GM12878 (cell line): ENCODE measurements at regions not wholly inside any gene's neighbourhood (a gene's known extent, or its start where the extent isn't known, plus 50 kb on each side); places are given as distances from the start of the nearest gene placed in this dataset.

Experiments used
- ATAC-seq: fragments of 200-7000 bp; cut with Tn5 transposase; 3 replicates; pipeline ENCODE4 v1.9.1; 2020; ENCODE audit warnings: mild to moderate bottlenecking, moderate library complexity
- BruUV-seq: library from RNA; stranded (reverse); fragments of 400-500 nt; replicated peaks from 2 replicates; lab custom pipeline; 2021; lab: Mats Ljungman, UMichigan
- CTCF ChIA-PET: fragments of 300-600 bp; sonication (Branson Sonifier 250); formaldehyde crosslinking; extraction: SDS; loops from one replicate; lab custom pipeline; 2021; ENCODE audit warnings: inconsistent platforms; lab: Yijun Ruan, JAX
- POLR2A ChIA-PET: fragments of 350-600 bp; formaldehyde crosslinking; extraction: SDS; loops from one replicate; lab custom pipeline; 2021; ENCODE audit warnings: inconsistent platforms; lab: Charles Lee
- RAD21 ChIA-PET: fragments of 300-600 bp; sonication (Branson Sonifier 250); formaldehyde crosslinking; loops from one replicate; lab custom pipeline; 2023; ENCODE audit warnings: antibody characterized with exemption; ENCODE audit not compliant: unreplicated experiment; lab: Charles Lee
- SMC1A ChIA-PET: fragments of 300-600 bp; sonication (Branson Sonifier 250); formaldehyde crosslinking; loops from one replicate; lab custom pipeline; 2023; ENCODE audit not compliant: unreplicated experiment, uncharacterized antibody; lab: Charles Lee
- DNase-seq: peaks from one replicate; pipeline ENCODE4 v3.0.0-alpha.2; 2011; ENCODE audit warnings: low read depth, low spot score
- FAIRE-seq: peaks from 3 replicates; lab custom pipeline; 2011; peaks lifted over from hg19 to GRCh38; lab: Jason Lieb, UNC
- H2AFZ ChIP-seq: 2 replicates; pipeline ENCODE4 v1.6.0; 2011; ENCODE audit warnings: low read depth, low read length, control low read depth; ENCODE audit not compliant: control insufficient read depth
- H3K27ac ChIP-seq: 2 replicates; pipeline ENCODE4 v1.5.1; 2011; ENCODE audit warnings: control low read depth; ENCODE audit not compliant: control insufficient read depth, insufficient read depth
- H3K27me3 ChIP-seq, 2 experiments: replicated peaks in 1 of 2; 2 replicates each; pipeline versions ENCODE4 v1.6.0 to v1.6.1; 2011; ENCODE audit warnings: low read length in 1 of 2; ENCODE audit not compliant: control insufficient read depth in 2 of 2, insufficient read depth in 2 of 2
- H3K36me3 ChIP-seq, 2 experiments: 2 replicates each; pipeline ENCODE4 v1.5.1; 2011; ENCODE audit warnings: low read length in 1 of 2; ENCODE audit not compliant: control insufficient read depth in 2 of 2, insufficient read depth in 2 of 2
- H3K4me1 ChIP-seq: 2 replicates; pipeline ENCODE4 v1.6.1; 2011; ENCODE audit warnings: mild to moderate bottlenecking, low read length, moderate library complexity, mixed read lengths; ENCODE audit not compliant: control insufficient read depth, insufficient read depth
- H3K4me2 ChIP-seq: 2 replicates; pipeline ENCODE4 v1.6.0; 2011; ENCODE audit warnings: control low read depth; ENCODE audit not compliant: control insufficient read depth, insufficient read depth
- H3K4me3 ChIP-seq: fragments of 200-600 bp; sonication (generic); 2 replicates; pipeline ENCODE4 v1.5.1; 2016
- H3K79me2 ChIP-seq: 2 replicates; pipeline ENCODE4 v1.6.0; 2011; ENCODE audit warnings: low read length; ENCODE audit not compliant: control insufficient read depth, insufficient read depth
- H3K9ac ChIP-seq: 2 replicates; pipeline ENCODE4 v1.8.0; 2011; ENCODE audit warnings: low read length, control low read depth, mixed read lengths; ENCODE audit not compliant: control insufficient read depth, insufficient read depth
- H3K9me3 ChIP-seq: replicated peaks from 3 replicates; pipeline ENCODE4 v1.5.1; 2011; ENCODE audit warnings: mild to moderate bottlenecking, low read length; ENCODE audit not compliant: control insufficient read depth, insufficient read depth
- H4K20me1 ChIP-seq: 2 replicates; pipeline ENCODE4 v1.6.0; 2011; ENCODE audit not compliant: control insufficient read depth, insufficient read depth
- ATF3 ChIP-seq: IDR thresholded peaks from 2 replicates; pipeline ENCODE4 v1.6.1; 2011; ENCODE audit warnings: low read depth, mild to moderate bottlenecking, low read length, moderate library complexity, borderline replicate concordance; ENCODE audit errors: extremely low read depth
- BHLHE40 ChIP-seq, 2 experiments: fragments of 450-650 bp in 1 of 2; IDR thresholded peaks; 2 replicates each; pipeline ENCODE4 v1.6.1; 2011 to 2017; ENCODE audit warnings: low read depth in 2 of 2, borderline replicate concordance in 1 of 2, improper control_type of control experiment in 1 of 2, low read length in 1 of 2, mild to moderate bottlenecking in 1 of 2
- CBX3 ChIP-seq: fragments of 200-600 bp; sonication (generic); IDR thresholded peaks from 2 replicates; pipeline ENCODE4 v1.6.1; 2016; ENCODE audit warnings: low read depth, borderline replicate concordance
- E4F1 ChIP-seq: fragments of 450-650 bp; IDR thresholded peaks from 2 replicates; pipeline ENCODE4 v1.6.1; 2018; ENCODE audit warnings: borderline replicate concordance, mild to moderate bottlenecking; ENCODE audit not compliant: partially characterized antibody
- MEF2A ChIP-seq: IDR thresholded peaks from 2 replicates; pipeline ENCODE4 v1.6.1; 2011; ENCODE audit warnings: low read depth, mild to moderate bottlenecking, low read length, moderate library complexity; ENCODE audit not compliant: insufficient read depth
- NFIC ChIP-seq: IDR thresholded peaks from 2 replicates; pipeline ENCODE4 v1.6.1; 2012; ENCODE audit warnings: low read depth, mild to moderate bottlenecking, inconsistent platforms, low read length, moderate library complexity
- NFYA ChIP-seq: IDR thresholded peaks from 2 replicates; pipeline ENCODE4 v1.6.1; 2011; ENCODE audit warnings: low read depth, mild to moderate bottlenecking, low read length, improper control_type of control experiment, borderline replicate concordance
- NR2C1 ChIP-seq: fragments of 450-650 bp; IDR thresholded peaks from 2 replicates; pipeline ENCODE4 v1.6.1; 2017; ENCODE audit warnings: antibody characterized with exemption, mild to moderate bottlenecking, moderate library complexity
- NRF1 ChIP-seq: conservative IDR thresholded peaks from 2 replicates; pipeline ENCODE4 v1.6.1; 2011; ENCODE audit warnings: mild to moderate bottlenecking, low read depth, low read length, improper control_type of control experiment
- PKNOX1 ChIP-seq: fragments of 450-650 bp; IDR thresholded peaks from 2 replicates; pipeline ENCODE4 v1.6.1; 2016; ENCODE audit warnings: mild to moderate bottlenecking
- PML ChIP-seq: IDR thresholded peaks from 2 replicates; pipeline ENCODE4 v1.6.1; 2012; ENCODE audit warnings: low read length, inconsistent platforms
- RAD21 ChIP-seq: IDR thresholded peaks from 2 replicates; pipeline ENCODE4 v1.6.1; 2011; ENCODE audit warnings: mild to moderate bottlenecking, low read depth, low read length, moderate library complexity; ENCODE audit not compliant: insufficient read depth
- RB1 ChIP-seq: fragments of 450-650 bp; formaldehyde crosslinking; IDR thresholded peaks from 2 replicates; pipeline ENCODE4 v1.6.1; 2017; ENCODE audit warnings: mild to moderate bottlenecking, borderline replicate concordance
- YBX1 ChIP-seq: fragments of 450-650 bp; IDR thresholded peaks from 2 replicates; pipeline ENCODE4 v1.6.1; 2016; ENCODE audit warnings: antibody characterized with exemption
- ZBTB40 ChIP-seq: fragments of 450-650 bp; IDR thresholded peaks from 2 replicates; pipeline ENCODE4 v1.6.1; 2016; ENCODE audit warnings: mild to moderate bottlenecking, moderate library complexity, borderline replicate concordance
- ZNF622 ChIP-seq: fragments of 450-650 bp; IDR thresholded peaks from 2 replicates; pipeline ENCODE4 v1.6.1; 2017; ENCODE audit warnings: mild to moderate bottlenecking, inconsistent platforms
- WGBS: methylation state at CpG from one replicate; pipeline ENCODE4 v1.1.6; 2016; ENCODE audit warnings: low lambda C conversion rate; ENCODE audit not compliant: insufficient replicate concordance, insufficient coverage; ENCODE audit errors: missing lambda C conversion rate; 5-methylcytosine and 5-hydroxymethylcytosine counted together
- in situ Hi-C: fragments of 300-500 bp; cut with MboI; formaldehyde crosslinking; loops from 9 replicates; pipeline ENCODE4 v1.14.3; 2018; ENCODE audit warnings: mixed read lengths
- intact Hi-C: fragments of 100-400 bp; cut with micrococcal nuclease; formaldehyde crosslinking; loops from one replicate; pipeline ENCODE4 v1.14.2; 2022; ENCODE audit not compliant: unreplicated experiment

- TF ChIP-seq PKNOX1 (no peak), ZNF622 (no peak), RAD21 (no peak), PML (no peak), ZBTB40 (no peak), ATF3 (no peak), MEF2A (no peak), NRF1 (no peak), CBX3 (no peak), NFIC (no peak), RB1 (no peak), NR2C1 (no peak), BHLHE40 (IDR thresholded peaks at IDR 0.05; ENCODE audit: borderline replicate concordance in 1 of 2, low read depth in 2 of 2, low read length in 1 of 2) (no peak), YBX1 (no peak), E4F1 (no peak), NFYA (no peak)
- Histone ChIP-seq H3K9me3 (no peaks in the 10 kb centered on the region; the same call in 1 of the 3 replicates), H3K4me2 (no peak overlapping the region), H2AFZ (no peak overlapping the region), H3K27ac (no peak overlapping the region), H3K9ac (no peak overlapping the region), H3K4me3 (no peak overlapping the region), H3K4me1 (no peaks in the 10 kb centered on the region), H3K79me2 (no peaks in the 10 kb centered on the region), H4K20me1 (no peaks in the 10 kb centered on the region), H3K27me3 (no peaks in the 10 kb centered on the region), H3K36me3 (no peaks in the 10 kb centered on the region)
- DNase-seq (no peak), FAIRE-seq (no peak), ATAC-seq (no peak)
- 16% methylated on average over 8 of the region's 14 CpGs for WGBS
- ChIA-PET POLR2A (no interaction called here), SMC1A (no interaction called here), CTCF (no interaction called here), RAD21 (no interaction called here)
- BruUV-seq = no TSS peak
- in situ Hi-C loops (no loop called here), intact Hi-C loops (no loop called here)
Measured at GRCh38 chr22:47332246-47332980, 570.0 kb downstream of the TBC1D22A start.
